HS-5 (cell line): ENCODE measurements at regions not wholly inside any gene's neighbourhood (a gene's known extent, or its start where the extent isn't known, plus 50 kb on each side); places are given as distances from the start of the nearest gene placed in this dataset.

Source experiments
- DNase-seq: peaks from one replicate; pipeline ENCODE4 v3.0.0-alpha.2; 2012; ENCODE audit warnings: low read depth

GRCh38 chr13:79810669-79811068 is 329.7 kb downstream of the NDFIP2 start:
- DNase-seq = peak; percentile 18

- no peak for DNase-seq
Measured at GRCh38 chr13:79810018-79810417, 329.1 kb downstream of the NDFIP2 start.

DNA sequence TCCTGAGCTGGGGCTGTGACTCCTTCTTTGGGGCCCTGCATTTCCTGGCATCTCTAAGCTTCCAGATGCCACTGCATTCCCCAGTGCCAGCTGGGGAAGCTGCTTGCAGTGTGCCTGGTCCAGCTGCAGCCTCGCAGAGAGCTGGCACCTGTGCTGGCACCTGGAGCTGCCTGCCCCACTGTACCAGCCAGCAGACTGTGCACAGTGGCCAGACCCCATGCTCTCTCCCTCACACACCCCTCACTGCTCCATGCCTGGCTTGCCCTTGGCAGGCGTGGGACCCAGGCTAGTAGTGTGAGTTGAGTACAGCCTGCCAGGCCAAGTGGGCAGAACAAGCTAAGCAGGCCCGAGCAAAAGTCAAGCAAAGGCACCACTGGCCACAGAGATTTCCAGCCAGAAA is 327.5 kb downstream of the NDFIP2 start:
- no peak for DNase-seq

DNA sequence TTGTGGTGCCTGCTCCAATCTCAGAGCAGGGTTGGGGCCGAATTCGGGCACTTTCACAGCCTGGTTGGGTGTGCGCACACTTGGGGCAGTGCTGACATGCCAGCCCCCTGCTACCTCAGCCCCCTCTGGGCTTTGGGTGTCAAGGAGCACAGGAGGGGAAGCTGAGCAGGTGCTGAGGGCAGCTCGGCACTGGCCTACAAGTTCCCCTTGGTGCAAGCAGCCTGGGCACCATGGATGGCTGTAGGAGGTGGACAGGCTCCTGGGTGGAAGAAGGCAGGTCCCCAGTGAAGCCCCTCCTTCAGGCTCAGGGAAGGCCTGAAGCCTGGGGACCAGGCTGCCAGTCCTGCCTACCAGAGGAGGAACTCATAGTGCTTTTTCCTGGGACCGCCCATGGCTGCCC is 326.6 kb downstream of the NDFIP2 start:
- DNase-seq = no peak

DNA sequence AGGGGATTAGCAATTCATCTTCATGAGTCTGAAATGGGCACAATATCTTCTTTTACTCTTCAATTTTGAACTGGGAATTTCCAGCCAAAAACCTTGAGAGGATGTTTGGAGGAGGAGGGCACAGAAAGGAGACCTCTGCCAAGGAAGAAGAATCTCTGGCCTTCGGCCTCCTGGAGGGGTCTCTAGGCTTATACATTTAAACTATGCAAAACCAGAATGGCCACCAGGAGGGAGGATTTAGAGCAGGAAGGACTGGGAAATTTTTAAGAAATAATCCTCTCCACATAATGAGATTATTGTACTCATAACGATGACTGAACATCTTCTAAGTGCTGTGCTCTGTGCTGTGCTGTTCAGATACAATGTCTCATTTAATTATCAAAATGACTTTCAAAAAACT is 325.9 kb downstream of the NDFIP2 start:
- no peak for DNase-seq

DNA sequence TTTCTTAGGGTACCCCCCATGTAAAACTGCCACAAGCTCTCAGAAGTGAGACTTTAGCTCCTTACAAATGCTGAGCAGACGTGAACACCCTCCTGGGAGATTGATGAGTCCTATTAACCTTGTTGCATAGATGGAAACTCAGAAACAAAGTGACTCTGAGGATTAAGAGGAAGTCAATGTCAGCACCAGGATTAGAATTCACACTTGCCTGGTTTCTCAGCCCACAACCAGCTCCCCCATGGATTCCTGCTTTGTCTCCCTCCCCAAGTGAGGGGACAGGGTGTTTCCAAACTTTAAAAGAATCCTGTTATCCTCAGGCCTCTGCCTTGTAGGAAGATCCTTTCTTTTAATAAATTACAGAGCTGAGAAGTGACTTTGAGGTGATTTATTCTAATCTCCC is 324.4 kb downstream of the NDFIP2 start:
- DNase-seq = no peak

GRCh38 chr13:79803989-79804388 is 323.0 kb downstream of the NDFIP2 start:
- no peak for DNase-seq

DNA sequence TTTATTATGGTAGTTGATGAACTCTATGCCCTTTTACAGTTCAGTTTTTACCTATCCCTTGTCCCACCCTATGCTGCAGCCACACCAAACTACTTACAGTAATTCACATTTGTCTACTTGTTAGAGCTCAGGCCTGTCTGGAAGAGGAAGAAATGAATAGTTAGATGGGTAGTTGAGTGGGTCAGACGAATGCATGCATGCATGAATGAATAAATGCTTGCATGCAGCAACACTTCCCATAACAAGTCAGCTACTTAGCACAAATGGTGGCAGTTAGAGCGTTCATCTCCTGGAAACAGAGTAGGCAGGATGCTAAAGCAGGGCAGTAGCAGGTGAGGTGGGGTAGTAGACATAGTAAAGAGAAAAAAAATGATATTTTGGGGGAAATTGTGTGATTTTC is 322.3 kb downstream of the NDFIP2 start:
- no peak for DNase-seq

GRCh38 chr13:79802389-79803085 is 321.6 kb downstream of the NDFIP2 start:
- DNase-seq = no peak

DNA sequence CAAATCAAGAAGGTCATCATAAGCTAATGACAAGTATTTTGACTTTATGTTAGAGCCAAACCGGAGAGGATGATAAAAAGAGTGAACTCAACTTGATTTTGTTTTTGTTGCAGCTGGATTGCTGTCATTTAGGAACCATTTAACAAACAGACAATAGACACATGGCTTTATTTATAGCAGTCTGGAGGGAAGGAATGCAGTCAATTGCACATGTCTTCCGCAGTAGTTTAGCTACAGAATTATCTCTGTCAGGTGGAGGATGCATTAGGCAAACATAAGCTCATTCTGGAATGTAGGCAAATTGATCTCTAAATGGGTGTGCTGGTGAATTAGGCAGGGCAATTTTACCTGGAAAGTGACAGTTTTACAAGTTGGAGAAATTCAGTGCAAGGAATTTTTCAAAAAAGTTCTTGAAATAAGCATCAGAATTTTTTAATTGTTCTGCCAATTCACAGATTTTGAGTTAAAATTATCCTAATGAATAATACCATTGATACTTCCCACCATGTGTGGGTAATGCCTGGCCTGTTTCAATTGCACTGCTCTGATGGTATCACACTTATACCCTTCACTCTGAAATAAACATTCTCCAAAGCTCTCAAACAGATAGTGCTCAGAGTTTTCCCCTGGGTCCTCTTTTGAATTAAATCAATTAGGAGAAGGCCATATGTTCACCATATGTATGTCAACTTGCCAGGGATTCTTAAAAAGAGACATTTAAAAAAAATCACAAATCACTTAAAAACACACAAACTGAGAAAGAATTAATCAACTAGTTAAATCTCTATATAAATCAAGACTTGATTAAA is 318.3 kb downstream of the NDFIP2 start:
- no peak for DNase-seq

DNA sequence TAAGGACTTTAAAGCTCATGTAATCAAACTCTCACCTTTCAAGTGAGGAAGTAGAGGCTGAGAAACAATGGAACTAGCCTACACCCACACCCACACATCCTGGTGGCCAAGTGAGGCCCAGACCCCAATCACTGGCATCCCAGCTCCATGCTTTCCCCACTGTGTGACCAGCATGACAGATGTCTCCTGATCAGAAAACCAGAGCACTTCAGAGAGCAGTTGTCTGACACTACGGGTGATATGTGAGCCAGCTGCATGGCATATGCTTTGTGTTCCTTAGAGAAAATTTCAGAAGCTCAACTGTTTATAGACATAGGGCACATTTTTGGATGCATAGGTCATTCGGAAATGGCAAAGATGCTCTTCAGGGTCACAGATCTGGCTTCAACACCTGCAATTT is 315.2 kb downstream of the NDFIP2 start:
- no peak for DNase-seq

- DNase-seq = no peak
Measured at GRCh38 chr13:79794931-79795330, 314.0 kb downstream of the NDFIP2 start.

DNA sequence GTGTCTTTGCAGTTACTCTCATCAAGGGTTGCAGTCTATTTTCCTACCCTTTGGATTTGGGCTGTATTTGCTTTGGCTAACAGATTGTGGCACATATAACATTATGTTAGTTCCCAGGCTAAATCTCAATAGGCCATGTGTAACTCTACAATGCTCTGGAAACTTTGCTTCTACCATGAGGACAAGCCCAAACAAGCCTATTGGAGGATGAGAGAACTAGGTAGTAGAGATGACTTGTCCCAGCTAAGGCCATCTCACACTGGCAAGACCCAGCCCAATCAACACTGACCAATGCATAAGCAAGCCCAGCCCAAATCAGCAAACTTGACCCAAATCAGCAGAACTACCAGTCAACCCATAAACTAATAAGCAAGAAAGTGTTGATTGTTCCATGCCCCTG is 311.8 kb downstream of the NDFIP2 start:
- no peak for DNase-seq

GRCh38 chr13:79791471-79792042 is 310.6 kb downstream of the NDFIP2 start:
- DNase-seq = no peak

DNA sequence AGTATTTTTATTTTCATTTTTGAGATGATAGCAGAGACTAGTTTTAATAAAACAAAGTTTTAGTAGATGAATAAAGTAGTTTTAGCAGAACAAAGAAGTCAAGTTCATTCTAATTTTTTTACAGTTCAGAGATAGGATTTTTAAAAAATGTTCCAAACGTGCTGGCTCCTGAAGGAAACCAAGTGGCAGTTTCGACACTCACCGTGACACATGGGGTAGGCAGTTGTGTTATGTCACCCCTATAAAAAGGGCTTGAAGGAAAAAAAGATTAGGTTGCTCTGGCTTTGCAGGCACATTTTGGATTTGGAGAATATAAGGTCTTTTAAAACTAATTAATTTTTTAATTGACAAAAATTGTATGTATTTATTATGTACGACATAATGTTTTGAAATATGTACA is 305.2 kb downstream of the NDFIP2 start:
- no peak for DNase-seq

DNA sequence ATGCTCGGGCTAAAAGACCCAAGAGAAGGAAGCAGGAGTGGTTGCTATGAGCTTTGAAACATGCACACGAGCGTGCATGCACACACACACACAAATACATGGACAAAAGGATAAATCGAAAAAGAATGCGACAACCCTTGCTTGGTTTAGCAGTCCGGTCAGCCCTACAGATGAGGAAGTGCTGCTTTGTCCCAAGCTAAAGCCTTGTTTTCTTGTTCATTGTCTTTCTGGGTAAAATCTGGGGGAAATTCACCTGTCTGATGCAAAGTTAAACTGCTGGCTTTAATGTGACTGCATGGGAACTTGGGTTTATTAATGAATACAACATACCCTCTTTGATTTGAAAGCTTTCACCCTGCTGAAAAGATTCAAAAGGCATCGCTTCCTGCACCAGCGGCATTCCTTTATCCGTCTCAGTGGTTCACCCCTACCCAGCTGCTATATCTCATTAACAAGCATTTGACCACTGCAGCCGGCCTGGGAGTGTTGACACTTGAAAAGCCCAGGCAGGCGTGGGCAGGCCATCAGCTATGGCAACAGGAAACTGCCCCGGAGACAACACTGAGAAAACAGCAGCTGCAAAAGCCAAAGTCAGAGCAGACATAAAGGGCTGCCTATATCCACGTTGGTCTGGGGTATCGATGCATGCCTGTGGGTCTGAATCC is 301.7 kb downstream of the NDFIP2 start:
- DNase-seq = no peak

DNA sequence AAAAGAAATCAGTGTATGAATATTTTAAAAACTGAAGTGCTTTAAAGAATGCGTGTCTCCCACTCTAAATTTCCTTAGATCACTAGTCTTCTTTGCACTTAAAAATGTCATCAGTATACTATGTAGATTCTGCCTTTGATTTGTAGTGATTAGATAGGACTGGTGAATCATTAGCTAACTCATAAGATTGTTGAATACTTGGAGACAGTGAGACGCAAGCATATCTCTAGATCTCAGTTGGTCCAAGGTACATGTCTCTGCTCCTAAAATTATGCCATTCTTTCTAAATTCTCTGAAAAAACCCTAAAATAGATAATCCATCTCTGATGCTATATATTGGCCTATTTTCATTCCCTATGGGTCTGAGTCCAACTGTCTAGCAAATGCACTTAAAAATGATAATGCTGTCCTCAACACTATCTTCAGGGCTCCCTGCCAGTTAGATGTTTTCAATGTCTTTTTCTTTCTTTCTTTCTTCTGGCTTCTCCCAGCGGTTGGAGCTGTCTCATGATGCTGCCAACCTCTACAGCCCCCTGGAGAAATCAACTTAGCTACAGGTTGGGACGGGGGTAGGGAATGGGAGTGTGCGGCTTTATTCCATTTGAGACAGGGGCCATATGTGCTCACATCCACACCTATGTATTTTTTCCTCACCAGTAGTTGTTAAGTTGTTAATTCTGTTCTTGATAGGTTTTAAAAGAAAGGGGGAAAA is 301.0 kb downstream of the NDFIP2 start:
- no peak for DNase-seq

- DNase-seq = no peak
Measured at GRCh38 chr13:79780240-79780639, 299.3 kb downstream of the NDFIP2 start.

GRCh38 chr13:79779761-79780160 is 298.8 kb downstream of the NDFIP2 start:
- no peak for DNase-seq

- DNase-seq = no peak
Measured at GRCh38 chr13:79778741-79779460, 297.9 kb downstream of the NDFIP2 start.

- DNase-seq = no peak
Measured at GRCh38 chr13:79777504-79777903, 296.5 kb downstream of the NDFIP2 start.
